ENCODE measurements at regions not wholly inside any gene's neighbourhood (a gene's known extent, or its start where the extent isn't known, plus 50 kb on each side); places are given as distances from the start of the nearest gene placed in this dataset.

GRCh38 chr2:2932692-2933305 lies 444.8 kb downstream of the EIPR1 start:
- TF ChIP-seq POLR2A (IDR thresholded peaks at IDR 0.05) (no peak), CTCF (IDR thresholded peaks at IDR 0.05) (no peak)
